Uterus (tissue), 2 donors: ENCODE measurements at regions not wholly inside any gene's neighbourhood (a gene's known extent, or its start where the extent isn't known, plus 50 kb on each side); places are given as distances from the start of the nearest gene placed in this dataset.

Experiments used
- CTCF ChIP-seq, 4 experiments: fragments of 200-600 bp in 2 of 4; fragments of 450-650 bp in 2 of 4; sonication (generic) in 2 of 4; IDR thresholded peaks; one replicate each; pipeline ENCODE4 v1.5.1; 2016 to 2019; ENCODE audit warnings: antibody characterized with exemption in 4 of 4, mild to moderate bottlenecking in 2 of 4, moderate library complexity in 1 of 4
- POLR2A ChIP-seq, 2 donors: fragments of 450-650 bp; IDR thresholded peaks; one replicate each; pipeline ENCODE4 v1.6.1; 2016; ENCODE audit warnings: antibody characterized with exemption in 2 of 2, mild to moderate bottlenecking in 1 of 2, moderate library complexity in 1 of 2

GRCh38 chr22:47465222-47465621 lies 702.8 kb downstream of the TBC1D22A start:
- TF ChIP-seq CTCF (IDR thresholded peaks at IDR 0.05) (no peak), POLR2A (IDR thresholded peaks at IDR 0.05) (no peak)
